ENCODE measurements at regions not wholly inside any gene's neighbourhood (a gene's known extent, or its start where the extent isn't known, plus 50 kb on each side); places are given as distances from the start of the nearest gene placed in this dataset.

DNA sequence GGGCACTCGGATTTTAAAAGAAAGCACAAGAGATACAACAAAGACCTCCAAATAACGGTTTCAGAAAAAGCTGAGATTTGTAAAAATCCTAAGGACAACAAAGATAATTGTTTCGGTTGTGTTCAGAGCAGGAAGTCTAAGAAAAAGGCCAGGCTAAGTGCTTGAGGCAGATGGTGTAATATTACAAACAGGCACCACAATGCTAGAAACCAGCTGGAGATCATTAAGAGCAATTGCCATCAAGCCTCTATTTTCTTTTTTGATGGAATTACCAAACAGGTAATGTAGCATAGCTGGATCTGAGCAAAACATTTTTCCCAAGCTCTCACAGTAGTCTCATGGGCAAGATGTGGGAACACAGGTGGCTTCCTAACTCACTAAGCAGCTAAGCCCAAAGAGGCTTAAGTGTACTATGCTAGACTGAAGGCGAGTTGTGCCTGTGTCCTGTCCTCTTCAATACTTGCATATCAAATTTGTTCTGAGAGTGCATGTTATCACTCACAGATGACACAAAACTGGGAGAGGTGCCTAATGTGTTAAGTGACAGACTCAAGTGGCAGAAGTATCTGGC lies 161.6 kb downstream of the GLUL start:
- BruUV-seq (replicated peaks): no TSS peak
- no peak overlapping the region for H3K4me2 ChIP-seq (ENCODE audit: insufficient read depth, low read length)
- no peaks in the 10 kb centered on the region for H3K27me3 ChIP-seq (ENCODE audit: control insufficient read depth in 2 of 2, insufficient read depth in 2 of 2, low read length in 2 of 2)
- H3K9me3 ChIP-seq (replicated peaks; ENCODE audit: control insufficient read depth, insufficient read depth, low read depth, low read length): no peaks in the 10 kb centered on the region
- FAIRE-seq (no peak), DNase-seq (ENCODE audit: extremely low read depth in 1 of 4, low spot score in 3 of 4) (no peak), ATAC-seq (peak; percentile 34; the same call in 1 of the 3 replicates)
- H3K36me3 ChIP-seq (ENCODE audit: control insufficient read depth, insufficient read depth, low read length): no peaks in the 10 kb centered on the region
- H3K9me1 ChIP-seq (ENCODE audit: control insufficient read depth, insufficient read depth, low read length): no peaks in the 10 kb centered on the region
- intact Hi-C loops (cut with micrococcal nuclease): no loop called here
- H3K9ac ChIP-seq (ENCODE audit: insufficient read depth in 1 of 2, low read depth in 2 of 2, low read length in 2 of 2): no peak overlapping the region
- in situ Hi-C loops (cut with MboI): no loop called here
- no peak overlapping the region for H3K4me3 ChIP-seq
- POLR2A ChIA-PET: interaction anchor here (0.6 kb wide), 1 partner anchor 386 kb away, joined by 3 read pairs; no protein-coding TSS in a partner anchor
- TF ChIP-seq, protein P1, sequence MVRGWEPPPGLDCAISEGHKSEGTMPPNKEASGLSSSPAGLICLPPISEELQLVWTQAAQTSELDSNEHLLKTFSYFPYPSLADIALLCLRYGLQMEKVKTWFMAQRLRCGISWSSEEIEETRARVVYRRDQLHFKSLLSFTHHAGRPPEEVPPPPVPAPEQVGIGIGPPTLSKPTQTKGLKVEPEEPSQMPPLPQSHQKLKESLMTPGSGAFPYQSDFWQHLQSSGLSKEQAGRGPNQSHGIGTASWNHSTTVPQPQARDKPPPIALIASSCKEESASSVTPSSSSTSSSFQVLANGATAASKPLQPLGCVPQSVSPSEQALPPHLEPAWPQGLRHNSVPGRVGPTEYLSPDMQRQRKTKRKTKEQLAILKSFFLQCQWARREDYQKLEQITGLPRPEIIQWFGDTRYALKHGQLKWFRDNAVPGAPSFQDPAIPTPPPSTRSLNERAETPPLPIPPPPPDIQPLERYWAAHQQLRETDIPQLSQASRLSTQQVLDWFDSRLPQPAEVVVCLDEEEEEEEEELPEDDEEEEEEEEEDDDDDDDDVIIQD (CRISPR knock-in tag; IDR thresholded peaks at IDR 0.05): no peak
- TF ChIP-seq, protein P2, sequence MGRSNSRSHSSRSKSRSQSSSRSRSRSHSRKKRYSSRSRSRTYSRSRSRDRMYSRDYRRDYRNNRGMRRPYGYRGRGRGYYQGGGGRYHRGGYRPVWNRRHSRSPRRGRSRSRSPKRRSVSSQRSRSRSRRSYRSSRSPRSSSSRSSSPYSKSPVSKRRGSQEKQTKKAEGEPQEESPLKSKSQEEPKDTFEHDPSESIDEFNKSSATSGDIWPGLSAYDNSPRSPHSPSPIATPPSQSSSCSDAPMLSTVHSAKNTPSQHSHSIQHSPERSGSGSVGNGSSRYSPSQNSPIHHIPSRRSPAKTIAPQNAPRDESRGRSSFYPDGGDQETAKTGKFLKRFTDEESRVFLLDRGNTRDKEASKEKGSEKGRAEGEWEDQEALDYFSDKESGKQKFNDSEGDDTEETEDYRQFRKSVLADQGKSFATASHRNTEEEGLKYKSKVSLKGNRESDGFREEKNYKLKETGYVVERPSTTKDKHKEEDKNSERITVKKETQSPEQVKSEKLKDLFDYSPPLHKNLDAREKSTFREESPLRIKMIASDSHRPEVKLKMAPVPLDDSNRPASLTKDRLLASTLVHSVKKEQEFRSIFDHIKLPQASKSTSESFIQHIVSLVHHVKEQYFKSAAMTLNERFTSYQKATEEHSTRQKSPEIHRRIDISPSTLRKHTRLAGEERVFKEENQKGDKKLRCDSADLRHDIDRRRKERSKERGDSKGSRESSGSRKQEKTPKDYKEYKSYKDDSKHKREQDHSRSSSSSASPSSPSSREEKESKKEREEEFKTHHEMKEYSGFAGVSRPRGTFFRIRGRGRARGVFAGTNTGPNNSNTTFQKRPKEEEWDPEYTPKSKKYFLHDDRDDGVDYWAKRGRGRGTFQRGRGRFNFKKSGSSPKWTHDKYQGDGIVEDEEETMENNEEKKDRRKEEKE (IDR thresholded peaks at IDR 0.05; ENCODE audit: borderline replicate concordance in 1 of 2, control insufficient read depth in 1 of 2, low read depth in 2 of 2, low read length in 1 of 2): no peak
- TF ChIP-seq ZBTB1 (CRISPR knock-in tag; IDR thresholded peaks at IDR 0.05; ENCODE audit: borderline replicate concordance, low read depth) (no peak), SMARCA4 (IDR thresholded peaks at IDR 0.05) (no peak), MEIS2 (IDR thresholded peaks at IDR 0.05; ENCODE audit: partially characterized antibody) (peak; percentile 25)
- TF ChIP-seq, protein P3, sequence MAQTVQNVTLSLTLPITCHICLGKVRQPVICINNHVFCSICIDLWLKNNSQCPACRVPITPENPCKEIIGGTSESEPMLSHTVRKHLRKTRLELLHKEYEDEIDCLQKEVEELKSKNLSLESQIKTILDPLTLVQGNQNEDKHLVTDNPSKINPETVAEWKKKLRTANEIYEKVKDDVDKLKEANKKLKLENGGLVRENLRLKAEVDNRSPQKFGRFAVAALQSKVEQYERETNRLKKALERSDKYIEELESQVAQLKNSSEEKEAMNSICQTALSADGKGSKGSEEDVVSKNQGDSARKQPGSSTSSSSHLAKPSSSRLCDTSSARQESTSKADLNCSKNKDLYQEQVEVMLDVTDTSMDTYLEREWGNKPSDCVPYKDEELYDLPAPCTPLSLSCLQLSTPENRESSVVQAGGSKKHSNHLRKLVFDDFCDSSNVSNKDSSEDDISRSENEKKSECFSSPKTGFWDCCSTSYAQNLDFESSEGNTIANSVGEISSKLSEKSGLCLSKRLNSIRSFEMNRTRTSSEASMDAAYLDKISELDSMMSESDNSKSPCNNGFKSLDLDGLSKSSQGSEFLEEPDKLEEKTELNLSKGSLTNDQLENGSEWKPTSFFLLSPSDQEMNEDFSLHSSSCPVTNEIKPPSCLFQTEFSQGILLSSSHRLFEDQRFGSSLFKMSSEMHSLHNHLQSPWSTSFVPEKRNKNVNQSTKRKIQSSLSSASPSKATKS (CRISPR knock-in tag; IDR thresholded peaks at IDR 0.05): no peak
- TF ChIP-seq, protein P4, sequence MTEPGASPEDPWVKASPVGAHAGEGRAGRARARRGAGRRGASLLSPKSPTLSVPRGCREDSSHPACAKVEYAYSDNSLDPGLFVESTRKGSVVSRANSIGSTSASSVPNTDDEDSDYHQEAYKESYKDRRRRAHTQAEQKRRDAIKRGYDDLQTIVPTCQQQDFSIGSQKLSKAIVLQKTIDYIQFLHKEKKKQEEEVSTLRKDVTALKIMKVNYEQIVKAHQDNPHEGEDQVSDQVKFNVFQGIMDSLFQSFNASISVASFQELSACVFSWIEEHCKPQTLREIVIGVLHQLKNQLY (CRISPR knock-in tag; conservative IDR thresholded peaks at IDR 0.05): no peak
- no peaks in the 10 kb centered on the region for H4K20me1 ChIP-seq (replicated peaks; ENCODE audit: control insufficient read depth, insufficient read depth, low read length)
- no peak overlapping the region for H2AFZ ChIP-seq (ENCODE audit: low read depth, low read length)
- no peak overlapping the region for H3K27ac ChIP-seq (ENCODE audit: extremely low read depth, low read depth, low read length)
- CTCF ChIA-PET (ENCODE audit: low intra/inter-chr PET ratio): no interaction called here
- peaks cover 0 to 5% of the 10 kb centered on the region in 2 experiments; a peak in 3 of 5 replicates for H3K4me1 ChIP-seq (replicated peaks in 1 of 2; ENCODE audit: control insufficient read depth in 2 of 2, insufficient read depth in 2 of 2, low read length in 2 of 2)
- WGBS (ENCODE audit: insufficient coverage, low coverage, missing lambda C conversion rate): 41% methylated on average over 4 of the region's 4 CpGs
- no peaks in the 10 kb centered on the region for H3K79me2 ChIP-seq (ENCODE audit: control insufficient read depth, insufficient read depth, low read length)

All from K562 (cell line).